ENCODE measurements at regions not wholly inside any gene's neighbourhood (a gene's known extent, or its start where the extent isn't known, plus 50 kb on each side); places are given as distances from the start of the nearest gene placed in this dataset.
"Not testable (repeated sequence)": the region's sequence is repeated elsewhere in the genome, so short reads cannot be mapped to it uniquely, and the experiment has no call there.

- Histone ChIP-seq H3K27ac (no peak overlapping the region), H3K9me3 (ENCODE audit: severe bottlenecking) (no peaks in the 10 kb centered on the region), H3K36me3 (no peaks in the 10 kb centered on the region), H3K4me3 (ENCODE audit: low read depth, low read length) (no peak overlapping the region), H3K27me3 (ENCODE audit: insufficient read depth, low read depth, severe bottlenecking) (no peaks in the 10 kb centered on the region)
- TF ChIP-seq CTCF (IDR thresholded peaks at IDR 0.05; ENCODE audit: low read depth, low read length) = no peak
- no peak for DNase-seq
These were observed 111.0 kb upstream of the TOX3 start for GRCh38 chr16:52657924-52658323.

GRCh38 chr16:52655916-52656315 lies 109.0 kb upstream of the TOX3 start:
- H3K4me3 ChIP-seq (ENCODE audit: low read depth, low read length) = not testable (repeated sequence)

GRCh38 chr16:52655156-52655555 lies 108.2 kb upstream of the TOX3 start:
- not testable (repeated sequence) for H3K27me3 ChIP-seq (ENCODE audit: insufficient read depth, low read depth, severe bottlenecking); H3K36me3 ChIP-seq; H3K4me3 ChIP-seq (ENCODE audit: low read depth, low read length); DNase-seq; H3K9me3 ChIP-seq (ENCODE audit: severe bottlenecking); H3K27ac ChIP-seq

More at GRCh38 chr16:52655916-52656315, 109.0 kb upstream of the TOX3 start:
- not testable (repeated sequence) for H3K9me3 ChIP-seq (ENCODE audit: severe bottlenecking); H3K27ac ChIP-seq; H3K36me3 ChIP-seq; H3K27me3 ChIP-seq (ENCODE audit: insufficient read depth, low read depth, severe bottlenecking); DNase-seq

- no peak for DNase-seq
- no peaks in the 10 kb centered on the region for H3K9me3 ChIP-seq (ENCODE audit: severe bottlenecking)
- H3K4me3 ChIP-seq (ENCODE audit: low read depth, low read length) = no peak overlapping the region
- no peaks in the 10 kb centered on the region for H3K27me3 ChIP-seq (ENCODE audit: insufficient read depth, low read depth, severe bottlenecking)
- no peaks in the 10 kb centered on the region for H3K36me3 ChIP-seq
- no peak overlapping the region for H3K27ac ChIP-seq
- TF ChIP-seq CTCF (IDR thresholded peaks at IDR 0.05; ENCODE audit: low read depth, low read length) = no peak
These were observed 105.1 kb upstream of the TOX3 start for GRCh38 chr16:52652033-52652432.

- Histone ChIP-seq H3K36me3 (no peaks in the 10 kb centered on the region), H3K4me3 (ENCODE audit: low read depth, low read length) (no peak overlapping the region), H3K27ac (no peak overlapping the region), H3K27me3 (ENCODE audit: insufficient read depth, low read depth, severe bottlenecking) (no peaks in the 10 kb centered on the region), H3K9me3 (ENCODE audit: severe bottlenecking) (no peaks in the 10 kb centered on the region)
- TF ChIP-seq CTCF (IDR thresholded peaks at IDR 0.05; ENCODE audit: low read depth, low read length) = no peak
- DNase-seq = no peak
These were observed 103.8 kb upstream of the TOX3 start for GRCh38 chr16:52650789-52651188.

GRCh38 chr16:52650318-52650717 lies 103.4 kb upstream of the TOX3 start:
- no peak for TF ChIP-seq CTCF (IDR thresholded peaks at IDR 0.05; ENCODE audit: low read depth, low read length)
- H3K9me3 ChIP-seq (ENCODE audit: severe bottlenecking) = no peaks in the 10 kb centered on the region
- no peak overlapping the region for H3K4me3 ChIP-seq (ENCODE audit: low read depth, low read length)
- H3K36me3 ChIP-seq = no peaks in the 10 kb centered on the region
- H3K27me3 ChIP-seq (ENCODE audit: insufficient read depth, low read depth, severe bottlenecking) = no peaks in the 10 kb centered on the region
- H3K27ac ChIP-seq = no peak overlapping the region
- no peak for DNase-seq

GRCh38 chr16:52649870-52650269 lies 102.9 kb upstream of the TOX3 start:
- no peak for TF ChIP-seq CTCF (IDR thresholded peaks at IDR 0.05; ENCODE audit: low read depth, low read length)
- Histone ChIP-seq H3K27ac (no peak overlapping the region), H3K4me3 (ENCODE audit: low read depth, low read length) (no peak overlapping the region)

More at GRCh38 chr16:52649870-52650269, 102.9 kb upstream of the TOX3 start:
- DNase-seq = no peak
- no peaks in the 10 kb centered on the region for H3K27me3 ChIP-seq (ENCODE audit: insufficient read depth, low read depth, severe bottlenecking)
- H3K9me3 ChIP-seq (ENCODE audit: severe bottlenecking) = no peaks in the 10 kb centered on the region
- H3K36me3 ChIP-seq = no peaks in the 10 kb centered on the region

Measured in WERI-Rb-1 (cell line).